CD4-positive, alpha-beta T cell treated with Interleukin-4 for 1 hour (primary cell): ENCODE measurements at regions not wholly inside any gene's neighbourhood (a gene's known extent, or its start where the extent isn't known, plus 50 kb on each side); places are given as distances from the start of the nearest gene placed in this dataset.
"Not testable (repeated sequence)": the region's sequence is repeated elsewhere in the genome, so short reads cannot be mapped to it uniquely, and the experiment has no call there.

Experiments used
- DNase-seq, 2 donors: peaks; one replicate each; pipeline ENCODE4 v3.0.0-alpha.2; 2020 to 2022

DNA sequence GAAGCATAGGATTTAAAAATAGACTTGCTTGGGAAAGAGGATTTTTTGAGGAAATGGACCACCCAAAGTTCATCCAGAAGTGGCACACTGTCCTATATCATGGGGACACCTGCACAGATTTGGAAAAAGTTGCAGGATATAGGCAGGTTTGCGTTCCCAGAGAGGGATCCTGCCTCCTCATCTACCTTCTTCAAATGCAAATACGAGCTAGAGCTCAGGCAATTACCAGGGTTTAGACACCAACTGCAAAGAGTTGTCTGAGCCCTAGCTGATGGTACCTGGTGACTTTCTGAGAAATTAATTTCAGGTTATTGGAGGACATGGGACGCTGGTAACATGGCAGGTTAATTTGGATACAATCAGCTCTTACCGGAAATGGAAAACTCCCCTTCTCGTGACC lies 423.7 kb upstream of the MTPN start:
- no peak for DNase-seq

DNA sequence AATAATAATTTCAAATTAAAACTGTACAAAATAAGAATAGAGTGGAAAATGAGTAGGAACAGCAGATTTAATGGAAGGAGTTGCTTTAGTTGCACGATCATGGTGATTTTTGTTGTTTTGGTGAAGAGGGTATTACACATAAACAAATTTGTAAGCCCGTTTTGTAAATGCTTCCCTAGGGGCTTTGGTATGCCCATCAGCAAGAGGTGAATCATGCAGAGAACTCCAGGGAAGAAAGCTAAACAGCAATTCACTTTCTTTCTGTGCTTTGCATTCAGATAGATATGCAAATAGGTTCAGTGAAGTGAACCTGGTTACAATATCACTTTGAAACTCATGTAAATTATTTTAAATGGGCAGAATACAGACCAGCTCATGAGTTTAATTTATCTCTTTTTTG lies 422.2 kb upstream of the MTPN start:
- DNase-seq = no peak

DNA sequence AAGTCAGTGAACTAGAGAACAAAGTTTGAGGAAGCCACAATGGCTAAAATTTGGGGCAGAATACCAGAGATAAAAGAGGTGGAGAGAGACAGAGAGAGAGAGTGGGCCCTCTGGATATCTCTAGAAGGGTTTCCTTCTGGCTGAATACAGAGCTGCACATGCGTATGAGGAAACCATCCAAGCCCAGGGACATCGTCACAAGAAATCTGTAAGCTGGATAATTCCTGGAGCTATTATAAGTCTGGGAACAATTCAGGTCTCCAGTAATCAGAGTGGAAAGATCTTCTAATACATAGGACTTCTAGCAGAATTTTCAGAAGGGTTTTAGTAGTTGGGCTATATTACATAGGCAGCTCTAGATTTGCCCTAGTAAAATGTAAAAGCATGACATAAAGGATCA lies 415.7 kb upstream of the MTPN start:
- no peak for DNase-seq

DNA sequence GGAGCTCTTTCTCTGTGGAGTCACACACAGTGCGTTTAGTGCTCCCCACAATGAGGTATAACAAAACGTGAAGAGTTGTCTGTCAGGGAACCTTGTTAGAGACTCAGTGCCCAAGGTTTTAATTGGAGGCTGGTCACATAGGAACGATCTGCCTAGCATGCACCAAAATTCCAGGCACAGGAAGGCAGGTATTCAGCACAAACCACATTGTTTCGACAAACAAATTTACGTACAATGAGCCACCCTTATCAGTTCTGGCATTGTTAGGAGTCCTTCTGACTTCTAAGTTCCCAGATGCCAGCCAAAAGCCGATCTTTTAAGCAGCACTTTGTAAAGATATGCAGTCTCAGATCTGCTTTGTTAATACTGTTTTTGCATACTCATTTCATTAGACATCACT lies 414.2 kb upstream of the MTPN start:
- DNase-seq = no peak

DNA sequence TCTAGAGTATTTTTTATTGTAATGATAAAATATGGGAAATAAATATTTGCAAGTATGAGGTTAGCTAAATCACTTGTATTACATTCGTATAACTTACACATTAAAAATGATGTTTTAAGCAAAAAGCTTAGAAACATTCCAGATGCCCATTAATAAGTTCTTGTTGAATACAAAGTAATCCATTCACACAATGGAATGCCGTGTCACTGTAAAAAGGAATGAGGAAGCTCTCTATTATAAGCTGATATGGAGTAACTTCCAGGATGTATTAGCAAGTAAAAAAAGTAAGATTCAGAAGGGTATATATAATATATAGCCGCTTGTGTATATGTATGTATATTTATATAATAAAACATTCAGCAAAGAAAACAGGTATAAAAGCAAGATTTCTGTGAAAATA lies 412.8 kb upstream of the MTPN start:
- DNase-seq = no peak

DNA sequence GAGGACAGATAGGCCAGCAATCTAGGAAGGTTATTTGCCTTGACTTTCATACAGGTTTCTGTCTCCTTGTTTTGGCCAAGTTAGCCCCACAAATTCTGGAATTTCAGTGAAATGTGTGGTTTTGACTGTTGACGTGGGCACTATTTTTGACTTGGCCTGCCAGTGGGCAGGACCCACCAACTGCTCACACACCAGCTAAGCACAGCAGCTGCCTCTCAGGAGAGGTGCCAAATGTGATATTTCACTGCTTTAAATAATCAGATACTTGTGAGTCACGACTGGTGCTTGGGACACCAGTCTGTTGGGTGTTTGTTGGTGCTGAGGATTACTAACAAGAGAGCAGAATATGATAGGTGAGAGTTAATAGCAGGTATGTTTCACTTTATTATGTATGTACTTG lies 409.7 kb upstream of the MTPN start:
- no peak for DNase-seq

DNA sequence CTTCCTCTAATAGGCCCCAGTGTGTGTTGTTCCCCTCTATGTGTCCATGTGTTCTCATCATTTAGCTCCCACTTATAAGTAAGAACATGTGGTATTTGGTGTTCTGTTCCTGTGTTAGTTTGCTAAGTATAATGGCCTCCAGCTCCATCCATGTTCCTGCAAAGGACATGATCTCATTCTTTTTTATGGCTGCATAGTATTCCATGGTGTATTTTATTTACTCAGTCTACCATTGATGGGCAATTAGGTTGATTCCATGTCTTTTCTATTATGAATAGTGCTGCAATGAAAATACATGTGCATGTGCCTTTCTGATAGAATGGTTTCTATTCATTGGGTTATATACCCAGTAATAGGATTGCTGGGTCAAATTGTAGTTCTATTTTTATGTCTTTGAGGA lies 394.2 kb upstream of the MTPN start:
- not testable (repeated sequence) for DNase-seq

DNA sequence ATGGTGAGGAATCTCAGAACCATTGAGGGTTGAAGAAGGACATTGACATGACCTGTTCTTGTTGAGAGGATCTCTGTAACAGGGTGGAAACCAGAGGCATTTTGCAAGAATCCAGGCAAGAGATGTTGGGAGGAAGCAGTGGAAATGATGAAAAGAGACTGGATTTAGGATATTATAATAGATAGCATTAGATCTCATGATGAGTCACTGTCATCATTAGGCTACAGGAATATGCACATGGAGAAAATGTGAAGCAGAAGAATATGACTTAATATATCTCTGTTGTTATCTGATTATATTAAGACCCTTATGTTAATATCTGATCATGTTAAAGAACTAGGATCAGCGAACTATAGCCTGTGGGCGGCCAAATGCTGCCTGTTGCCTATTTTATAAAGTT lies 393.0 kb upstream of the MTPN start:
- DNase-seq = no peak

DNA sequence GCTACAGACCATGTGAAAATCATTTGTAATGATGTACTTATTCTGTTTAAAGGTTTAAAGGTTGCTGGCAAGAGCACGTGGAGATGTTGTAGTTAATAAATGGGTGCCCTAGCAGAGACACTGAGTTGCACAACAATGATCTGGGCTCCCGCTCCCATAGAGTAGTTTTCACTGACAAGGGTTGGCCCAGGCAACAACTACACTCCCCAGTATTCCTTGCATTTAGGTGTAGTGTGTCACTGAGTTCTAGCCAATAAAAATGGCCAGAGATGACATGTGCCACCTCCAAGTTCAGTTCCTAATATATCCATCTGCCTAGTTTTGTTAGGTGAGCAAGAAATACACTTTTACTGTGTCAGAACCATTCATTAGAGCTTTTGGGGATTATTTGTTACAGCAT lies 392.1 kb upstream of the MTPN start:
- no peak for DNase-seq

DNA sequence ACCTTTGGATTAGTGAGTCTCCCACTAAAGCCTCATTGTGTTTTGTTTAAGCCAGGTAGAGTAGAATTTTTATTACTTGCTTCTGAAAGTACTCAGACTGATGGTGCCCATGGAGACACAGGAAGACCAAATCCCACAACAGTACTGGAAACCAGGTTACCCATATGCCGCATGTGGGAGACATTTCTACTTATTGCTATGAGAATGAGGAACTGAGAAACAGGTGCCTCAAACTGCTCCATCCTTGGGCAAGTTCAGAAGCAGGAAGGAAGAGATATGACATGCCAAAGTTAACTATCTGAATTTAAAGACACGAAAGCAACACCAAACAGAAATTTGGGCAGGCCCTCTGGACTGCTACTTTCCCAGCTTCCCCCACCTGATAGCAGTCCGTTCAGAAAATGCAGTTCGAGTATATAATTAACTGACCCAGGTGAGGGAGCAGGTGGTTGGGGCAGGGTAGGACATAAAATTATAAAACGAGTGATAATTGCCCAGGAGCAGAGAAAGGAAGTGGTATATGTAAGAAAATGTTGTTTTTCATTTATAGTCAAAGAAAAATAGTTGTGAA lies 382.3 kb upstream of the MTPN start:
- DNase-seq = peak in 1 of 2 donors; percentile 22

DNA sequence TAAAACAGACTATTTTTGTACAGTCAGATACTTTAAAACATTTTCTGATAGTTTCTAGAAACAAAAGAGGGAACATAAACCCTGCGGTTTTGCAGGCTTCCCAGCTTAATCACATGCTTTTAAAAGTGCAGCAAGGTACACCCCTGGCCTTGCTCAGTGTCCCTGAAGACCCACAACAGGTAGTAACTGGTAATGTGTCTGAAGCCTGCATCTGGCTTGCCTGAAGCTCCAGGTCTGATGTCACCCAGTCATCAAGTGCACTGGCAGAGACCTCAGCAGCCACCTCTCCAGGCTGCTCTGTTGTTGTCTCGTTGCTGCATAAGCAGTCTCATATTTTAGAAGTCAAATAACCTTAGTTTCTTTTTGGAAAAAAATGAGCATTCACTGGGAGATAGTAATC lies 376.1 kb upstream of the MTPN start:
- no peak for DNase-seq

DNA sequence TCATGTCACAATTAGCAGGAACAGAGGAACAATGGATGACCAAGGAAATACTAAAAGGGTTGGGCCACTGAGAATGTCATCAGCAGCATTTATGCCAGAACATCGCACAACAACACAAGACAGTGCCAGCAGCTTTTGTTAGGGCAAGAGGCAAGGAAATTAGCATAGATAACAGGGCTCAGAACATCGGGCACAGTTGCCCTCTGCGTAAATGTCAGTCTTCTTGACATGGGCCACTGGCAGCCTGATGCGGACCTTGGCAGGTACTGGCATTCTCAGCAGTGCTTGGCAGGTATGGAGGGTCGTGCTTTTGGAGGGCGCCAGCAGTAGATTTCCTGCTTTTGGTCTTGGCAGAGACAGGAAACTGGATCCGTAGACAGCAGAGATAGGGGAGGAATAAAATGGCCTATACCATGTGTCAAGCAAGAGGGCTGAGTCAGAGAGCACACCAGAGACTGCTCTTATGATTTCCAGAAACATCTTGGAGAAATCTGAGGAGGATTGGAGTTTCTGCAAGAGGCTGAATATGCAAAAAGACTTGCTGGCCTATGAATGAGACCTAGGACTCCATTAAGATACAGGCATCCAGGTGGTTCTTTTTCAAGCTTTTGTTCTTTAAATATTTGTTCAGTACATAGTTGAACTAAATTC lies 371.5 kb upstream of the MTPN start:
- DNase-seq = no peak

DNA sequence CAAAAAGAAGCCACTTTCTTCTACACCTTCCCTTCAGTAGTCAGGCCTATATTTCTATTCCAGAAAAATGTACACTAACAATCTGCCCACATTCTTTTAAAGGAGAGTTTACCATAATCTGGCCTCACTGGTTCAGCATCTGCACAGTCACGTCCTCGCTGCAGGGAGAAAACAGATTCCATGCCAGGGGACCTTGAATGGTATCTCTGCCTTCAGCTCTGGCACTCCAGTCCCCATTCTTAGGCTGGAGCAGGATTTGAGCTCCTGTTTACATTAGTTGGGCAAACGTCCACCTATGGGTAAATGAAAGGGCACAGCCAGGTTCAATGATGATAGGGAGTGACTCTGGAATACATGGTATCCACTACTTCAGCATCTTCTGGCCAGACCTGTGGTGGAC lies 371.0 kb upstream of the MTPN start:
- DNase-seq = no peak

DNA sequence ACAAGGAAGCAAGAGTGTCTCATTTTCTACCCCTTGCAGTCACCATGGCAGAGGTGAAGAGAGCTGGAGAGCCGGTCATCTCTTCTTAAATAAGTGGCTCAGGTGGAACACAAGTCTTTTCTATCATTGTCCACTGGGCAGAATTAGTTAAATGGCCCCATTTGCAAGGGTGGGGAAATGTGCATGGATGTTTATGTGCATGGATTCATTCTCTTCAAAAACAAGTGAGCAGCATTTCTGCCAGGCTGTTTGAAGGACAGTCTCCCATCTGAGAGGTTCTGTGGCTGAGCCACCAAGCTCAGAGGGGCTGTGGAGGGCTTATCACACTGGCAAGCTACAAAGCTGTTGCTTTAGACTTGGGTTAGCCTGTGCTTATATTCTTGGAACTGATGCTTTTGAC lies 370.3 kb upstream of the MTPN start:
- no peak for DNase-seq

DNA sequence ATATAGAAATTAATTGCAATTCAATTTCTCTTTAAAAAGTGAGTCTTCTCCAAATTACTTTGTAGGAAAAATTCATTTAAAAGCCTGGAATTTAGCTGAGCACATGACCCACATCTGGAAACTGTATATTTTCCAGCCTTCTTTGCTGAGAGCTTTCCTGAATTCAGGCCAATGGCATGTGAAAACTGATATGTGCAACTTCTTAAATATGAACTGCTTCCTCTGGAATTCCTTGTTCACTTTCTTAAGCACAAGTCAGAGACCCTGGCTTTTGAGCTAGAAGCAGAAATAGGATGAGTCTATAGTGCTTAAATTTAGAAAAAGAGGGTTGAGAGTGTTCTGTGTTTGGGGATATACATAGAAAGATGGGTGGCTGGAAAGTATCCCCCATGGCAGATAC lies 365.1 kb upstream of the MTPN start:
- no peak for DNase-seq

DNA sequence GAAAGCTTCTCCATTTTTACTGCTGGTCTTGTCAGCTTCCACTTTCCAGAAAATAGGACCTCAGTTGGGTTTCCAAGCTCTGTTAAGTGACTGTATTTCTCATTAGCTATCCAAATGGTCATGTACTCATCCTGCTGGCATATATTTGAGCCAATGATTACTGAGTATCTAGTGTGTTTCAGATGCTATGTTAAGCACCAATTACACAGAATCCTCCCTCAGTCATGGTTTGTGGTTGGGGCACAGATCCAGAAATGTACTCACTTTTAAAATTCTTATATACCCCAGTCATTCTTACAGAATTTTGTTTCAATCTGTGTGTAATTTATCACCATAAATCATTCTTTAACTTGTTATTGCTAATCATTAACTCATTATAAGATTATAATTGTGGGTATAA lies 362.3 kb upstream of the MTPN start:
- no peak for DNase-seq

DNA sequence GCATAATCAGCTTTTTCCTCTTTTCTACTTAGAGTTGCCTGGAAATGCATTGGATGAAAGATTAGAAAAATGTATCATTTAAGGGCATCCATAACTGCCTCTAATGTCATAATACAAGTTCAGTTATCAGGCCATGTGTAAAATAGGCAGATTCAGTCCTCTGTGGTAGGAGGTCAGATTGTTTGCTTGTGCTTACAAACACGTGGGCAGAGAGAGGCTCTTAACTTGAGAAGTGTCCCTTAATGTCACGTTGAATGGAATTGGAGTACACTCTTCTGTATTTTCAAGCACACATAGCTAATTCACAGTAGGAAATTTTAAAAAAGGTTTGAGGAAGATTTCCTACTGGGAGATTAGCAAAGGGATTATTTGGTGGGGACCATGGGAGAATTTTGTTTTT lies 359.8 kb upstream of the MTPN start:
- no peak for DNase-seq

DNA sequence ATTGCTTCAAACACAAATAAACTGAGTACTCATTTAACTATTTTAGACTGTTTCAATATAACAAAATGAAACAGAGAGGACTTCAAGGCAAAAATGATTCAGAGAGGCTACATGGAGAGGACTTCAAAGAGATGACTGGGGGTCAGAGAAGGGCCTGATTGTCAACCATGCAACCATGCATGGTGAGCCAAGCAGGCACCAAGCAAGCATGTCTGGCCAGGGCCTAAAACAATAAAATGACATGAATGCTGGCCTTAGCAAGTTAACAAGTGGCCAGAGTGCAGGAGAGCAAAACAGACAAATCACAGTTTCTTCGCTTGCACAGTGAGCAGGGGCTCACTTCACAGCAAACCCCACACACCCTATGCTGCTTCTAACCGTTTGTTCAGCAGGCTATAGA lies 356.5 kb upstream of the MTPN start:
- no peak for DNase-seq

DNA sequence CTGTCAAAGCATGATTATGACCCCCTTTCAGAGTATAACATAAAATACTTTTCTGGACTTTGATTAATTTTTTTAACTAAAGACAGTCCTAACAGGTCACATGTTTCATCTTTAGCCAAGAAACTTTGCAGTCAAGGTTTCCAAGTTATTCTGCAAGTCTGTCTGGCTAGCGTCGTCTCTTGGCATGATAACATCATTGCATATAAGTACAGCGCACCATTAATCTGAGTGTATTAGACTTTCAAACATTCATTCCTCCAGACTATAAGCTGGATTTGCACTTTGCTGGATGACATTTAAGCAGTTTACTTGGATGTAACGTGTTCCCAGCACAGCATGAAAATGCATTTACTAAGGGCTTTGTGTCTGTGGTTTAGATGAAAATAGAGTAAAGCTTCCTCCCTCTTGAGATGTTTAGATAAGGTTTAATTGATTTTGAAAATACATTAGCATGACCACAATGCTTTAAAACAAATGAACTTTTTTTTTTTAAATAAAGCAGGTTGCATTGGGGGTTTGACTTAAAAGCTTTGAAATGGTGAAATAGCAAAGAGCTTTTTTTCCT lies 349.0 kb upstream of the MTPN start:
- DNase-seq = no peak

DNA sequence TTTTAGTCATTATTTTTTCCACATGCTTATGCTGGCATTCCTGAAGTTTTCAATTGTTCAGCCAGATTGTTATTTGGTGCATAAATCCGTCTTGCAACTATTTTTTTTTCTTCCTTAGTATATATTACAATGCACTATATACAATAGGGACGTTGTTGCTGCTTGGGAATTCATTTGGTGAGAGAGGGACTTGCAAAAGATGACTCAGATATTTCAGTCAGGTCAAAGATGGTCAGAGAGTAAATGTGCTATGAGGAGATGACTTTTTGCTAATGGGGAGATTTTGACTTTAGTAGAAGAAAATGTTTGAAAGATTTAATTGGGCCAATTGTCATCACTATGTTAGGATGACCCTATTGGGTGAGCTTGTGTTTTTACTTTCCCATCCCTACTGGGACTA lies 348.4 kb upstream of the MTPN start:
- DNase-seq = no peak

DNA sequence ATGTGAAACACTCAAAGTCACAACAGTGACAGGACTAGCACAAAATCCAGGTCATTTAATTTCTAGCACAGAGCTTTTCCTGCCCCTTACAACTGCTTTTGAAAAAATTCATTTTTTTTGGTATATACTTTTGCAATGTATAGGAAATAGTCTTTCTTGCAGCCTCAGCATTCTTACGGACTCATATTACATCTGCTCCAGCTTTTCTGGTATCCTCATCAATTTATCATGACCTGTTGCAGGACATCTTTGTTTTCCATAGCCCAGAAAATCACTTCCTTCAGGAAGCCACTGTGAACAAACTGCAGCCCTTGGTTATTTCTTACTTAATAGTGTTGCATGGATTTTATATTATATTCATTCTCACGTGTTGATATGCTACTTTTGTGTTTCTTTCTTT lies 347.9 kb upstream of the MTPN start:
- DNase-seq = no peak

DNA sequence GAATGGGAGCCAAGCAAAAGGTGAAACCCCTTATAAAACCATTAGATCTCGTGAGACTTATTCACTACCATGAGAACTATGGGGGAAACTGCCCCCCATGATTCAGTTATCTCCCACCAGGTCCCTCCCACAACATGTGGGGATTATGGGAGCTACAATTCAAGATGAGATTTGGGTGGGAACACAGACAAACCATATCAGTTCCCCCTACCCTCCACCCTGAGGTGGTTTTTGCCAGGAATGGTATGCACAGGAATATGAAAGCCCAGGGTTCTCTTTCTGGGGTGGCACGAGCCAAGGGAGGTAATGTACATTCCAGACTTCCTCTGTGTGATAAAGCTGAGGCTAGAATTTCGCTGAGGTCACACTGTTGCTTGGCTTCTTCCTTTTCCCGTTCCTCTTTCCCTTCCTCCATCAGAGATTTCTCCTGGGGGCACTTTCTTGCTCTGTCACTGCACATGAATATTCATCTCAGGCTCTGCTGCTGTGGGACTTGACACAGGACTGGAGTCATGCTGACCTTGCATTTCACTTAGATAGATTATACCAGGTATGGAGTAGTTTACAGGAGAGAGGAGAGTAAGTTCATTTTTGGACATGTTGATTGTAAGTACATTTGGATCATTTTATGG lies 347.0 kb upstream of the MTPN start:
- DNase-seq = no peak

DNA sequence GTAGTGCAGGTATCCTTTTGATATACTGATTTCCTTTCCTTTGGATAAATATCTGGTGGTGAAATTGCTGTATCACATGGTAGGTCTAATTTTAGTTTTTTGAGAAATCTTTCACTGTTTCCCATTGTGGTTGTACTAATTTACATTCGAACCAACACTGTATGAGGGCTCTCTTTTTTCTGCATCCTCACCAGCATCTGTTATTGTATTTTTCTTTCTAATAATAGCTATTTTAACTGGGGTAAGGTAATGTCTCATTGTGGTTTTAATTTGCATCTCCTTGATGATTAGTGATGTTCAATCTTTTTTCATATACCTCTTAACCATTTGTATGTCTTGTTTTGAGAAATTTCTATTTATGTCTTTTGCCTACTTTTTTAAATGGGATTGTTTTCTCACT lies 335.4 kb upstream of the MTPN start:
- DNase-seq = no peak

DNA sequence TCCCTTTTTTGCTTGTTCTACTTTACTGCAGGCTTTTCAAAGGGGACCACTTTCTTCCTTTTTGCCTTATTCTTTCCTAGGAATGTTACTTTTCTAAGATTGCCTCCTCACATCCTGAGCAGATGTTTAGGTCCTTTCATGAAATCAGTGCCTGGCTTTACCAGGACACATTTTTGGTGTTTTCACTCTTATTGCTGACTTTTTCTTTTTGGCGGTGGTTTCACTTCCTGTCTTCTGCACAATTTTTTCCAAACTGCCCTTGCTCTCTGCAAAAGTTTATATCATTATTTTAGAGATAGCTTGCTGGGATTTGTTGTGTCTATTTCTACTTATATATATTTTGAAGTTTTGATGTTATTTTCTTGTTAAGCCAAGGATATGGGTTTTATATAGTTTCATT lies 332.2 kb upstream of the MTPN start:
- DNase-seq = no peak

DNA sequence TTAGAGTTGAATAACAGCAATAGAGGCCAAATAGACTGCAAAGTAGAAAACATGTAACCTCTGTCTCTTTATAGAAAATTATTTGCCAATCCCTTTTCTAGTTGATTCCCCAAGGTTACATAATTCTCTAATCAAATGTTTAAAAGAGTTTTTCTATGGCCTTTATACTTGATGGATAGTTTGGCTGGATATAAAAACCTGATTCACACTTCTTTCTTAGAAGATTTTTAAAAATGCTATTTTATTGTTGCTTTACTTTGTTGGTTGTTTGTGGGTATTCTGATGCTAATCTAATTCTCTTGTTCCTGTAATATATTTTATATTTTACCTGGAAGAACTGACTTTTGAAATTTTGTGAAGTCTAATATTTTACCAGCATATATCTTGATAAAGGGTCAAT lies 331.1 kb upstream of the MTPN start:
- no peak for DNase-seq
